Neural cell (in vitro differentiated cells): ENCODE measurements at regions not wholly inside any gene's neighbourhood (a gene's known extent, or its start where the extent isn't known, plus 50 kb on each side); places are given as distances from the start of the nearest gene placed in this dataset.
"Not testable (repeated sequence)": the region's sequence is repeated elsewhere in the genome, so short reads cannot be mapped to it uniquely, and the experiment has no call there.

Experiments used
- H2AFZ ChIP-seq: fragments of 200-600, 300-800 bp; sonication (generic), shearing (Covaris generic); 2 replicates; pipeline ENCODE4 v1.6.0; 2014; ENCODE audit warnings: low read depth, mild to moderate bottlenecking, antibody characterized with exemption, low read length, moderate library complexity
- H3F3A ChIP-seq: fragments of 200-600 bp; shearing (Covaris generic); 2 replicates; pipeline ENCODE4 v1.6.1; 2016; ENCODE audit warnings: mild to moderate bottlenecking, moderate library complexity, mixed read lengths, antibody characterized with exemption, low read length; ENCODE audit not compliant: insufficient read depth, poor library complexity, severe bottlenecking
- H3K27ac ChIP-seq: fragments of 200-600, 300-800 bp; sonication (generic), shearing (Covaris generic); 2 replicates; pipeline ENCODE4 v1.5.1; 2014; ENCODE audit warnings: mild to moderate bottlenecking, low read length, moderate library complexity
- H3K27me3 ChIP-seq: fragments of 300-800, 200-600 bp; sonication (generic), shearing (Covaris generic); 2 replicates; pipeline ENCODE4 v1.6.0; 2014; ENCODE audit warnings: mild to moderate bottlenecking, low read depth, low read length, moderate library complexity; ENCODE audit not compliant: insufficient read depth
- H3K36me3 ChIP-seq: fragments of 300-800, 200-600 bp; sonication (generic), shearing (Covaris generic); 2 replicates; pipeline ENCODE4 v1.5.1; 2014; ENCODE audit warnings: mild to moderate bottlenecking, antibody characterized with exemption, low read length, moderate library complexity; ENCODE audit not compliant: insufficient read depth
- H3K4me2 ChIP-seq: fragments of 300-800, 200-600 bp; sonication (generic), shearing (Covaris generic); 2 replicates; pipeline ENCODE4 v1.6.0; 2014; ENCODE audit warnings: mild to moderate bottlenecking, low read length
- H3K4me3 ChIP-seq: fragments of 300-800, 200-600 bp; sonication (generic), shearing (Covaris generic); 2 replicates; pipeline ENCODE4 v1.5.1; 2014; ENCODE audit warnings: mild to moderate bottlenecking, low read length, moderate library complexity
- H3K79me2 ChIP-seq: fragments of 200-600 bp; shearing (Covaris generic); replicated peaks from 2 replicates; pipeline ENCODE4 v1.6.0; 2014; ENCODE audit warnings: mild to moderate bottlenecking, low read length, moderate library complexity; ENCODE audit not compliant: insufficient read depth
- H3K9ac ChIP-seq: fragments of 300-800, 200-600 bp; sonication (generic), shearing (Covaris generic); 2 replicates; pipeline ENCODE4 v1.6.1; 2016; ENCODE audit warnings: mild to moderate bottlenecking, low read length, mixed read lengths
- H3K9me2 ChIP-seq: fragments of 200-600 bp; shearing (Covaris generic); 2 replicates; pipeline ENCODE4 v1.6.1; 2016; ENCODE audit warnings: mild to moderate bottlenecking, low read length, mixed read lengths; ENCODE audit not compliant: insufficient read depth
- H3K9me3 ChIP-seq: fragments of 200-600, 300-800 bp; sonication (generic), shearing (Covaris generic); 2 replicates; pipeline ENCODE4 v1.6.1; 2016; ENCODE audit warnings: mild to moderate bottlenecking, mixed run types, low read length, moderate library complexity, mixed read lengths
- H4K20me1 ChIP-seq: fragments of 200-600 bp; shearing (Covaris generic); 2 replicates; pipeline ENCODE4 v1.6.1; 2016; ENCODE audit warnings: mild to moderate bottlenecking, mixed run types; ENCODE audit not compliant: insufficient read depth
- EP300 ChIP-seq: fragments of 450-650 bp; conservative IDR thresholded peaks from 2 replicates; pipeline ENCODE4 v1.6.1; 2014; ENCODE audit warnings: antibody characterized with exemption, mild to moderate bottlenecking, moderate library complexity; ENCODE audit not compliant: poor library complexity, severe bottlenecking
- EZH2 ChIP-seq: fragments of 200-600, 300-800 bp; shearing (Covaris generic), sonication (generic); IDR thresholded peaks from 2 replicates; pipeline ENCODE4 v1.6.1; 2014; ENCODE audit warnings: antibody characterized with exemption, low read length, borderline replicate concordance, mild to moderate bottlenecking; ENCODE audit not compliant: insufficient read depth, poor library complexity, severe bottlenecking
- MXI1 ChIP-seq: fragments of 450-650 bp; conservative IDR thresholded peaks from 2 replicates; pipeline ENCODE4 v1.6.1; 2014; ENCODE audit warnings: antibody characterized with exemption, mild to moderate bottlenecking; ENCODE audit not compliant: poor library complexity, severe bottlenecking
- POLR2AphosphoS5 ChIP-seq: IDR thresholded peaks from 2 replicates; pipeline ENCODE4 v1.6.1; 2012
- RAD21 ChIP-seq: fragments of 450-650 bp; conservative IDR thresholded peaks from 2 replicates; pipeline ENCODE4 v1.6.1; 2014; ENCODE audit warnings: antibody characterized with exemption, mild to moderate bottlenecking, moderate library complexity
- REST ChIP-seq: IDR thresholded peaks from 2 replicates; pipeline ENCODE4 v1.6.1; 2012; ENCODE audit warnings: borderline replicate concordance
- SMC3 ChIP-seq: fragments of 450-650 bp; conservative IDR thresholded peaks from 2 replicates; pipeline ENCODE4 v1.6.1; 2014; ENCODE audit warnings: antibody characterized with exemption, mild to moderate bottlenecking, moderate library complexity; ENCODE audit not compliant: poor library complexity
- TAF1 ChIP-seq: IDR thresholded peaks from 2 replicates; pipeline ENCODE4 v1.6.1; 2012; ENCODE audit warnings: low read depth
- TF ChIP-seq, protein P1 (sequence below): fragments of 450-650 bp; IDR thresholded peaks from 2 replicates; pipeline ENCODE4 v1.5.1; 2014; ENCODE audit warnings: antibody characterized with exemption, mild to moderate bottlenecking, moderate library complexity; ENCODE audit not compliant: poor library complexity, severe bottlenecking

DNA sequence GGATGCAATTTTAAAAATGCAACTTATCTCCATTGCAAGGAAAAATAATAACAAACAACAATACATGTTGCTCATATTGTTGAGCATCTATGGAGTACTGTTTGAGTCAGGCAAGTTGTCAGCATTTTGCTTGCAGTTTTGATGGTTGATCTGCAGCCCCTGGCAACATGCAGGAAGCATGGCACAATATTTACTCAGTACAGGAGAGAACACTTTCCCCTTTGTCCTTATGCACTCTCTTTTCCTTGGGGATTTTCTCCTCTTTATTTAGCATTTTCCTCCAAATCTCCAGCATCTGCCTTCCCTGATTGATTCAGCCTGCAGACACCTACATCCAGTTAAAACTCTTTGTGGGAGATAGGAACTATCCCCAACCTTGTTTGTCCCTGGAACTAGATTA, 620.5 kb upstream of the LRRN3 start:
- Histone ChIP-seq H3K36me3 (no peaks in the 10 kb centered on the region), H3F3A (no peaks in the 10 kb centered on the region), H3K4me3 (no peak overlapping the region), H3K9me3 (no peaks in the 10 kb centered on the region), H4K20me1 (no peaks in the 10 kb centered on the region), H3K79me2 (no peaks in the 10 kb centered on the region), H3K9ac (no peak overlapping the region), H3K4me2 (no peak overlapping the region), H3K27me3 (no peaks in the 10 kb centered on the region), H3K9me2 (no peaks in the 10 kb centered on the region), H2AFZ (no peak overlapping the region), H3K27ac (no peak overlapping the region)
- no peak for TF ChIP-seq TAF1
- TF ChIP-seq, protein P1, sequence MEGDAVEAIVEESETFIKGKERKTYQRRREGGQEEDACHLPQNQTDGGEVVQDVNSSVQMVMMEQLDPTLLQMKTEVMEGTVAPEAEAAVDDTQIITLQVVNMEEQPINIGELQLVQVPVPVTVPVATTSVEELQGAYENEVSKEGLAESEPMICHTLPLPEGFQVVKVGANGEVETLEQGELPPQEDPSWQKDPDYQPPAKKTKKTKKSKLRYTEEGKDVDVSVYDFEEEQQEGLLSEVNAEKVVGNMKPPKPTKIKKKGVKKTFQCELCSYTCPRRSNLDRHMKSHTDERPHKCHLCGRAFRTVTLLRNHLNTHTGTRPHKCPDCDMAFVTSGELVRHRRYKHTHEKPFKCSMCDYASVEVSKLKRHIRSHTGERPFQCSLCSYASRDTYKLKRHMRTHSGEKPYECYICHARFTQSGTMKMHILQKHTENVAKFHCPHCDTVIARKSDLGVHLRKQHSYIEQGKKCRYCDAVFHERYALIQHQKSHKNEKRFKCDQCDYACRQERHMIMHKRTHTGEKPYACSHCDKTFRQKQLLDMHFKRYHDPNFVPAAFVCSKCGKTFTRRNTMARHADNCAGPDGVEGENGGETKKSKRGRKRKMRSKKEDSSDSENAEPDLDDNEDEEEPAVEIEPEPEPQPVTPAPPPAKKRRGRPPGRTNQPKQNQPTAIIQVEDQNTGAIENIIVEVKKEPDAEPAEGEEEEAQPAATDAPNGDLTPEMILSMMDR, result no peak
- TF ChIP-seq SMC3, result no peak
- TF ChIP-seq MXI1, result no peak
- TF ChIP-seq RAD21, result no peak
- no peak for TF ChIP-seq POLR2AphosphoS5
- no peak for TF ChIP-seq EZH2
- no peak for TF ChIP-seq REST
- no peak for TF ChIP-seq EP300

GRCh38 chr7:110472419-110472818, 618.5 kb upstream of the LRRN3 start:
- not testable (repeated sequence) for H3F3A ChIP-seq, H3K4me3 ChIP-seq, H3K9me2 ChIP-seq, H3K79me2 ChIP-seq, H3K4me2 ChIP-seq, H4K20me1 ChIP-seq, H3K27me3 ChIP-seq, H3K9me3 ChIP-seq, H3K27ac ChIP-seq, H3K9ac ChIP-seq, H3K36me3 ChIP-seq, H2AFZ ChIP-seq

DNA sequence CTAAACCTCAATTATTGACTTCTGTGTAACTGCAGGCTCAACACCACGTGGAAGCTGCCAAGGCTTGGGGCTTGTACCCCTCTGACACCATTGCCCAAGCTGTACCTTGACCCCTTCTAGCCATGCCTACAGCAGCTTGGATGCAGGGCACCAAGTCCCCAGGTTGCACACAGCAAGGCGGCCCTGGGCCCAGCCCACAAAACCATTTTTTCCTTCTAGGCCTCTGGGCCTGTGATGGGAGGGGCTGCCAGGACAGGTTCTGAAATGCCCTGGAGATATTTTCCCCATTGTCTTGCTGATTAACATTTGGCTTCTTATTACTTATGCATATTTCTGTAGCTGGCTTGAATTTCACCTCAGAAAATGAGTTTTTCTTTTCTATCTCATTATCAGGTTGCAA, 610.0 kb upstream of the LRRN3 start:
- H3K36me3 ChIP-seq, result no peaks in the 10 kb centered on the region
- H3F3A ChIP-seq, result no peaks in the 10 kb centered on the region
- no peaks in the 10 kb centered on the region for H4K20me1 ChIP-seq
- H3K9me2 ChIP-seq, result no peaks in the 10 kb centered on the region
- H3K79me2 ChIP-seq, result no peaks in the 10 kb centered on the region
- H3K9me3 ChIP-seq, result peaks cover 8% of the 10 kb centered on the region
- no peak overlapping the region for H3K4me3 ChIP-seq
- H3K9ac ChIP-seq, result no peak overlapping the region
- no peak overlapping the region for H3K27ac ChIP-seq
- H3K4me2 ChIP-seq, result no peak overlapping the region
- no peak overlapping the region for H2AFZ ChIP-seq
- H3K27me3 ChIP-seq, result no peaks in the 10 kb centered on the region
- TF ChIP-seq EP300 (no peak), EZH2 (no peak), TAF1 (no peak), REST (no peak), RAD21 (no peak), SMC3 (no peak), MXI1 (no peak), POLR2AphosphoS5 (no peak)
- TF ChIP-seq, protein P1, result no peak
